ENCODE measurements at regions not wholly inside any gene's neighbourhood (a gene's known extent, or its start where the extent isn't known, plus 50 kb on each side); places are given as distances from the start of the nearest gene placed in this dataset.
"Not testable (repeated sequence)": the region's sequence is repeated elsewhere in the genome, so short reads cannot be mapped to it uniquely, and the experiment has no call there.

DNA sequence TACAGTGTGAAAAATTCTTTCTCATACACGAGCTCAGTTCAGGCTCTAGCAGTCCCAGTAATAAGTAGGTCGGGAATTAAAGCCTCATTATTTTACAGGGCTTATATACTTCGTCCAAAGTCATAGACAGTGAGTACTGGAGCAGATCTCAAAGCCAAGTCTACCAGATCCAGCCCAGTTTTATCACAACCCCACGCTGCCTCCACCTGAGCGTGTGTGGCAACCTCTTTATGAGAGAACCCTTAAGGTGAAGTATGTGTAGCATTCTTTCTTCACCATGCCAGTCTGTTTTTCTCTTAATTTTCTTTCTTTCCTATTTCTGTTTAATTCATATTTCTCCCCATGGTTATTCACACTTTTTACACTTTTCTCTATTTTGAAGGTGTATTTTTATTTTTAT lies 574.6 kb upstream of the ARPP21 start:
- DNase-seq, result no peak

DNA sequence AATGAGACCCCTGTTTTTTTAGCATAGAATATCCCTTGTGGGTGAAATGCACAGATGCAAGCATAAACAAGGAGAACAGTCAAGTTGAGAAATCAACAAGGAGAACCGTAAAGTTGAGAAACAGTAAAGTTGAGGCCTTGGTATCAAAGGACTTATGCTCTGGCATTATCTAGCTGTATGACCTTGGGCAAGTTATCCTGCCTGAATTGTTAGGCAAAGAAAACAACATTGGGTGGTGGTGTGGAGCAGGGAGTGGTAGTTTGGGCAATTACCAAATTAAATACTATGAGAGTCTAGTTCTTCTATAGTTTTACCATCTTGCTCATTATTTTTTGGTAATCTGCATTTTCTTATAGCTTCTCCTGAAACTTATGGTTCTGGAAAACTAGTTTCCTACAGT lies 573.4 kb upstream of the ARPP21 start:
- no peak for DNase-seq

DNA sequence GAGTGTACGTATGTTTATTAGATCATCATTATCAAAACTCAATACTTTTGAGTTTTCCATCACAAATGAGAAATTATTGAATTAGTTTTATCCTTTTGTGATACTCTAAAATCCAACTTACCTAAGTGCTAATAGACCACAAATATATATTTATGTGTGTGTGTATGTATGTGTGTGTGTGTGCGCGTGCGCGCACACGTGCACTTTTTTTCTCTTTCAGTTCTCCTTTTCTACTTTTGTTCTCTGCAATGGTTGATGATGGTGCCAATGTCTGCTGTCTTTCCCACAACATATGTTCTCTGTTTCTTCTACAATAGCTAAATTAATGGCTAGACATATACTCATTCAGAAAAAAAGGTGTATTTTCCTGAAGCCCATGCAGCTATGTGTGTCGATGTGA lies 571.6 kb upstream of the ARPP21 start:
- no peak for DNase-seq

DNA sequence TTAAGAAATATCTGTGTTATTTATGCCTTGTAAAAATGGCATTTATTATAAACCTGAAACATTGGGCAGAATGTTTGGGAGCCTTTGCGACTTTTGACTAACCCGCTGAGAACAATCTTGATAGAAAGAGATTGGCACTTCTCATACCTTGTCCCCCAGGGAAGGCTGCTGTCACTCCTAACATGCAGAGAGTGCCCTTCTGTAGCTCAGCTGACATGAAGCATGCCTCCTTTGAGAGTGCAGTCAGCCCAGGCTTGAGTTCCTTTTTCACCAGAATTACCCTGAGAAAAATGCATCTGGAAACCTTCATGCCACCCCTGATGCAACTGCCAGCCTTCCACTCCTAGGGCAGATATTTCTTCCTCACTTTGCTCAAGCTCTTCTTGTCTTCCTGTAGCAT lies 569.2 kb upstream of the ARPP21 start:
- no peak for DNase-seq

DNA sequence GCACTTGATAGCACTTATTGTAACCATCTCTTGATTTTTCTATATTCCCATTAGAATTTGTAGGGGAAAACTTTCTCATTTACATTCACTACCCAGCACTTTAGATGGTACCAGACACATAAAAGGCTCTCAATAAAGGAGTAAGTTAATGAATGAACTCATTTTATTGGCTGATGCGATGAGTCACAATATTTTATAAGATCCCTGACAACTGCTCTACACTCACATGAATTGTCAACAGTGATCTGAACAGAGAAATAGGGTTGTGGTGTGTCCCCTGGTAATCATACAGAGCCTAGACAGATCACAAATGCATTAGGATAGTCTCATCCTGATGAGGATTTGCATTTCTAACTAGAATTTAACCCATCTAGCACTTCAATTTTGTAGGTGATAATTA lies 567.6 kb upstream of the ARPP21 start:
- DNase-seq, result no peak

DNA sequence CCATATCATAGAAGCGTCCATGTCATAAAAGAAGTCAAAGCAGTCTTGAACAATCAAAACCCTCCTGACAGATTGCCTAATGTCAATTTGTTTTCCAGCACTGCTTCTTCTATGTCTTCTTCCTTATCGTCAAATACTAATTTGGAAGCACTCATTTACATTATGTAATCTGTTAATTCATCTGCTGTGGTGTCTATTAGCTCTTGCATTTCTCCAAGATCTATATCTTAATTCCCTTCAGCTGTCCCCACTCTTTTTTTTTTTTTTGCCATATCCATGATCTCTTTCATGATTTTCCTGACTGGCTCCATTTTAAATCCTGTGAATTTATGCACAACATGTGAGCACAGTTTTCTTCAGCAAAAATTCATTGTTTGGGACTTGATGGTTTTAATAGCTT lies 560.5 kb upstream of the ARPP21 start:
- DNase-seq, result no peak

DNA sequence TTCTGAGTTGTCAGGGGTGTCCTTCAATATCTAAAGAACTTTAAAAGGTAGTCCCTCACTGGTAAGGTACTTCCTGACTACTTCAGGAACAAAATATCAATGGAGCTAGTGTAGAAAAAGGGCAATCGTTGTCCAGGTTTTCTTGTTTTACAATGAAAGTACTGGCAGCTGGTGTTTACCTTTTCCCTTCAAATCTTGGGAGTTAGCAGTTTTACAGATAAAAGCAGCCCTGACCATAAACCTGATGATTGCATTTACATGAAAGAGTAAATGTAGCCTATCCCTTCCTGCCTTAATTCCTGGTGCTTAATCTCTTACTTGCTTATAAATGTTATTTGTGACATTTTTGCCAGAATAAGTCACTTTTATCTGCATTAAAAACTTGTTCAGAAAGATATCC lies 559.9 kb upstream of the ARPP21 start:
- DNase-seq, result no peak

DNA sequence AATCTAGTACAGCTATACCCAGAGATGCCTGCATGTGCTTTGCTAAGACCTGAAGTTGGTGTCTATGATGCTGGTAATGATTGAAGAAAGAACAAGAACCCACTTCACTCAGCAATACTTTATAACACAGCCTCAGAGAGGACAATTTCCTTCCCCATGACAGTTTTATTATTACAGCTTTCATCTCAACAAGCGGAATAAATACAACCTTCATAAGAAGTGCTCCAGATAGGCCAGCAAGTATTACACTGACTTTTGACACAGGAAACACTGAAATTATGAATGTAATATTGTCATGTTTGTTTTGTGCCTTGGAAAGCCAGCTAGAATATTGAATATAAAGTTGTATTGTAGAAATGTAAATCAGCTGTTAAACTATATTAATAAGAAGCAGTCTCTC lies 557.4 kb upstream of the ARPP21 start:
- DNase-seq, result no peak

DNA sequence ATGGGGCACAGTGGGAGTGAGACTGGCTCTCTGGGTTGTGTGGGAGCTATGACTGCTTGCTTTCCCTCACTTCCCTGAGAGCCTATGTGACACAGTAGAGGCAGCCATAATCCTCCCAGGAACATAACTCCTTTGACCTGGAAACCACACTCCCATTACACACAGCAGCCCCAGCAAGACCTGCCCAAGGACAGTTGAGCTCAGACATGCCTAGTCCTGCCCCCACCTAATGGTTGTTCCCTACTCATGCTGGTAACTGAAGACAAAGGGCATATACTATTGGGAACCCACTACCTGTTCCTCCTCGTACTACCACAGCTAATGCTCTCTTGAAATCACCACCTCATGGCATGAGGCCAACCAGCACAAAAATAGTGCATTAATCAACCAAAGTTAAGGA lies 550.4 kb upstream of the ARPP21 start:
- no peak for DNase-seq

DNA sequence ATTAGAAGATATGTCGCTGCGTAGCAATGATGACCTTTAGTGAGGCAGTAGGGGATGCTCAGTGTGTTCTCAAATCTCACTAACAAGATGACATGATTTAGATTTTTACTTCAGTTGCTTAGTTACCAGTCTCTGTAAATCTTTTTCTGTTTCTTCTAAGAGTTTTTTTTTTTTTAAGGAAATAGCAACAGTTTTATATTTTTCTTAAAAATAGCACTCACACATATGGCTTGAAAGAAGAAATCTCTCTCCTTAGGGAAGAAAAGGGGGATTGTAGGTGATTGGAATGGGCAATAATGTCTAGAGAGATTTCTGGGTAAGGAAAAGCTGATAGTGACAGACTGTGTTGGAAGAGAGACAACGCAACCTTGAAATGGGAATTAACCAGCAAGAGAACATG lies 524.6 kb upstream of the ARPP21 start:
- no peak for DNase-seq

DNA sequence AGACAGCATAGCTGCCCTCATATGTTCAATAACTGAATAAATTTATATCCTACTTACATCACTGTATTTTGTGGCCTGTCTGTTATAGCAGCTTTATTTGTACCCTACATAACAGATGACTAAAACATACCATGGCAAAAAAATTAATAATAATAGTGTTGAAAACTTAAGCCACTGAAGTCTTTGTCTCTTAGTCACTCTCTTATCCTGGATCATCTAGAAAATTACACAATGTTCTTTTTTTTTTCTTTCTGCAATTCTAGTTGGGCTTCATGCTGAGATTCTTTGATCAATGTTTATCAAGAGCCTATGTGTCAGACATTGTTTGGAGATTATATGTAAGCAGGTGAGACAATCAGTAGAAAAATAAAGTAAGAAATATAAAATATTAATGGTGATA lies 519.3 kb upstream of the ARPP21 start:
- DNase-seq, result no peak

DNA sequence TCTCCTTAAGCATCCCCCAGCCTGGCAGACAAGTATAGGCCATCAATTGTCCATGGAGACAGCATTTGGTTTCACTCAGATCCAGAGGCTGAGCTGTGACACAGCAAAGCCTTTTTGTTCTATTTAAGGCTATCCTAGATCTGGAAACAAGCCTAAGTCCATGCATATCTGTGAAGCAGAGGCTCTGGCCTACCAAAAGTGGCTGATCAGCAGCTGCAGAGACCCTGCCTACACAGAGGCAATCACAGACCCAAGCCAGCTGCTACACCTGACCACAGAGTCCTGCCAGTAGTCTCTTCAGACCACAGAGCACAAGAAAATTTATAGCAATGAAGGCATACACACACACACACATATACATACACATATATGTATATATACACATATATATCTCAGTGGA lies 501.7 kb upstream of the ARPP21 start:
- no peak for DNase-seq

DNA sequence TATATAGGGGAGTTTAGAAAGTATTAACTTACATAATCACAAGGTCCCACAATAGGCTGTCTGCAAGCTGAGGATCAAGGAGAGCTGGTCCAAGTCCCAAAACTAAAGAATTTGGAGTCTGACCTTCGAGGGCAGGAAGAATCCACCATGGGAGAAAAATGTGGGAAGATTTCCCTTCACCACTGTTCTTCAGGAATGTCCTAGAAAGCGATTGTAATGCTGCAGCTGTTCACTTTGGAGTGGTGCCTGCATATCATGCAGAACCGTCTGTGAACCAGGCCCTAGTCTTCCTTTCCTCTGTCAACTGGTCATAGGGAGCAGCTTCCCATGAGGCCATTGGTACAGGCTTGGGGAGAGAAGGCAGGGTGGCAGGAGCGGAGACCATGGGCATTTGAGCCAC lies 497.9 kb upstream of the ARPP21 start:
- DNase-seq, result no peak

DNA sequence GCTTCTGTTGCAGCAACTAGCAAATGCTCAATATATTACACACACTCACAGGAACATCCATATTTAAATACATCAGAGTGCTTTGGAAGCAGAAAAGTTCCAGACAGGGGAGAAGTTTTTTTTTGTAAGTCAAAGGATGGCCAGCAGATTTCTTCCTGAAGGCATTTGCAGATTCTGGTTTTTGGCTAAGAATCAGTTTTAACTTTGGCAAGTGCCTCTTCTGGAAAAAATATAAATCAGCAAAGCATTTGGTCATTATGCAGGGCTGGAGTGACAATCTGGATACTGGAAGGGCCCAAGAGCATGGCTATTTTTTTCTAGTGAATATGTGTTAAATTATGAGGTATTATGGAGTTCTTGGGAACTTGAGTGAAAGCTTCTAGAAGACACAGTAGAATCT lies 495.3 kb upstream of the ARPP21 start:
- DNase-seq, result no peak

DNA sequence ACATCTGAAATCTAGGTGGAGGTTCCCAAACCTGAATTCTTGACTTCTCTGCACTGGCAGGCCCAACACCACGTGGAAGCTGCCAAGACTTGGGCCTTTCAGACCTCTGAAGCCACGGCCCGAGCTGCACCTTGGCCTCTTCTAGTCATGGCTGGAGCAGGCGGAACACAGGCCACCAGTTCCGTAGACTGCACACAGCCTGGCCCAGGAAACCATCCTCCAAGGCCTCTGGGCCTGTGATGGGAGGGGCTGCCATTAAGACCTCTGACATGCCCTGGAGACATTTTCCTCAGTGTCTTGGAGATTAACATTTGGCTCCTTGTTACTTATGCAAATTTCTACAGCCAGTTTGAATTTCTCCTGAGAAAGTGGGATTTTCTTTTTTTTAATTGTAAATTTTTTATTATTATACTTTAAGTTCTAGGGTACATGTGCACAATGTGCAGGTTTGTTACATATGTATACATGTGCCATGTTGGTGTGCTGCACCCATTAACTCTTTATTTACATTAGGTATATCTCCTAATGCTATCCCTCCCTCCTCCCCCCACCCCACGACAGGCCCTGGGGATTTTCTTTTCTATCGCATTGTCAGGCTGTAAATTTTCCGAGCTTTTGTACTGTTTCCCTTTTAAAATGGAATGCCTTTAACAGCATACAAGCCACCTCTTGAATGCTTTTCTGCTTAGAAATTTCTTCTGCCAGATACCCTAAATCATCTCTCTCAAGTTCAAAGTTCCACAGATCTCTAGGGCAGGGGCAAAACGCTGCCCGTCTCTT lies 492.9 kb upstream of the ARPP21 start:
- not testable (repeated sequence) for DNase-seq

DNA sequence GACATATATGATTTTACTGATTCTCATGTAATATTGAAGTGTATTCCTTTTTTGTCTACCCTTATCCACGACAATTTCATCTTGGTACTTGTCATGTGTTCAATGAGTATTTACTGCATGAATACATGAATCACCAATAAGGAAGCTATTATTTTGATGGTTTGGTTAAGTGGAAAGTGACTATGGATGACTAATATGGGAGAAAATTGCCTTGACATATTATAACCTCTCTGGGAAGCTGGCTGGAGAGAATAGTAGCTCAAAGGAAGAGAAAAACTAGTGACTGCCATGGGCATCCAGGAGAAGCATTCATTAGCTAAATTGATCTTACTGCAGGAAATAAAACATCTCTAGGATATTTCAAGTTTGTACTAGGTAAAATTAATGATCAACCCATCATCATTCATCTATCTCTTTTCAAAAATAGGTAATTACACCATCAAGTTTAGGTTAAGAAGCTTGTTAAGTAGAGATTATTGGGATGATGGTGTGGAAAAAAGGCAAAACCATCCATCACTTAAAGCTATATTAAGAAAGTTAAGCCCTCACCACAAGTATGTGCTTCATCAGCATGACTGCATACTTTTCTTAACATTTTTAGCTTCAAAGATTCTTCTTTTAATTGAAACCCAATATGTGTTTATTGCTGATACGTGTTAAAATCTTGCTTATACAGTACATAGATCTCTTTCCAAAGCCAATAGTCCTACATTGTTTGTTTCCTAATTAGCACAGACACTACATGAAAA lies 455.2 kb upstream of the ARPP21 start:
- no peak for DNase-seq

DNA sequence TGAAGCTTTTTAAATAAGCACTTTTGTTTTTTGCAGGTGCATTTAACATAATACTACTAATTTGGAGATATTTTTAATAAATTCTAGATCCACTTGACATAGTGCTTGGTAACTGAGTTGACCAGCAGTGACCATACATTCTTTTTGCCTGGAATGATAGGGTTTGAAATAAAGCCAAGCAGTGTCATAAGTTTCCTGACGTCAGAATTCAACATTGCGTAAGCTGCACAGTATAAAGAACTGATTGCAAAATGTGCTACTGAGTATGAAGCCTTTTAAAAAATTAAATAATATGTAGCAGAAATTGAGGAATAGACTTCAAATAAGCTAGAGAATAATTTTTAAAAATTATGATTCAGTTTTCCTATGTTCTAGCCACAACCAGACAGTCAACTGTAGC lies 454.6 kb upstream of the ARPP21 start:
- DNase-seq, result no peak

DNA sequence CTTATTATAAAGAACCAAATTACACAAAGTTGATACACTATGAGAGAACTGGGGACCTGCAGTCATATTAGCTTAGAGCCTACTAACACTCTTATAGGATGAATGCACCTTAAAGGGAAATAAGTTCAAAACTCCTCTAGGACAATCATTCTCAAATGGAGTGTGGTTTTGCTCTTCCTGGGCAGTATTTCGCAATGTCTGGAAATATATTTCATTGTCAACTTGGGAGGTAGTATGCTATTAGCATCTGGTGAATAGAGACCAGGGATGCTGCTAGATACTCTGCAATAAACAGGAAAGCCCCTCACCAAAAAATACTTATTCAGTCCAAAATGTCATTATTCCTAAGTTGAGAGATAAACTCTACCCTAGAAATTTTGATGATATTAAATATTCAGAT lies 451.4 kb upstream of the ARPP21 start:
- DNase-seq, result no peak

DNA sequence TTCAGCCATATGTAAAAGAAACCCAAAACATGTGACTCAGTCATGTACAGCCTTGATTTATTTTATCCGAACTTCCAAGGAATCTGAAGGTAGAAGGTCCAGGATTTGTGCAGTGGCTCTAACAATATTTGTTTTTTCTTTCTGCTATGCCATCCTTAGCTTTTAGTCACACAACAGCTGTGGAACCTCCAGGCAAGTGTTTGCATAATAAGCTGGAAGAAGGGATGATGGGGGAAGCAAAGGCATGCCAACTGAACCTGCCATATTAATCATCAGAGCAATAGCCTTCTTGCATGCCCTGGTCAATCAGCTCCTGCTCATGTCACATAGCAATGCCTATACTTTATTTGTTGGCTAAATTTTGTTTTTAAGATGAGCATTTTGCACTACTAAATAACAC lies 444.7 kb upstream of the ARPP21 start:
- no peak for DNase-seq

DNA sequence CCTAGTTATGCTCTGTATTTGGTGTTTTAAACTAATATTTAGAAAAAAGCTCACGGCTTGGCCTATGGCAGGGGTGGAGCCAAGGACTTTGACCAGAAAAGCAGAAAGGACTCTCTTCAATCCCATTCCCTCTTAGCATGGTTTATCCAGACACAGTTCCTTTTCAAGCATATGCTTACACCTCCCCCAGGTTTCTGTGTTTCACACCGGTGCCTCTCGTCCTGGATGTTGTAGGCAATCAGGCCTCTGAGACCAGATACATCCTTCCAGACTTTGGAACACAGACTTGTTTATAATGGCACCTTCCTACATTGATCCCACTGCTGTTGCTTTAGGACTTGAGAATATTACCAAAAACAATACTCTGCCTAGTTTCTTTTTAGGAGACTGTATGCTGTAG lies 440.5 kb upstream of the ARPP21 start:
- no peak for DNase-seq

DNA sequence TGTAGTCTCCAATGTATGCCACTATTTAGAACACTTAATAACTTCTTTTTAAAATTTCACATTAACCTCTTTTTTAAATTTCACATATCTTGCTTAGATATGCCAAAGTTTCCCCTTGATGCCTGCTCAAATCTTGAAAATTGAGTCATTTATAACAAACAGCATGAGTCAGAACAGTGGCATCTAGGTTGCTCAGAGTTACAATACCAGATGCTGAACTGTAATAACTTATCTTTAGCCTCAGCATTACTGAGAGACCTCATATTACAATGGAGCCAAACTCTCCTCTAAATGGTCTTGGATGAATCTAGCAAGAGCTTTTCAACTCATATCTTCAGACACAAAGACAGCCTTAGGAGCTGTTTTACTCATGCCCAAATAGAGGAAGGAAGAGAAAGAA lies 439.3 kb upstream of the ARPP21 start:
- no peak for DNase-seq

DNA sequence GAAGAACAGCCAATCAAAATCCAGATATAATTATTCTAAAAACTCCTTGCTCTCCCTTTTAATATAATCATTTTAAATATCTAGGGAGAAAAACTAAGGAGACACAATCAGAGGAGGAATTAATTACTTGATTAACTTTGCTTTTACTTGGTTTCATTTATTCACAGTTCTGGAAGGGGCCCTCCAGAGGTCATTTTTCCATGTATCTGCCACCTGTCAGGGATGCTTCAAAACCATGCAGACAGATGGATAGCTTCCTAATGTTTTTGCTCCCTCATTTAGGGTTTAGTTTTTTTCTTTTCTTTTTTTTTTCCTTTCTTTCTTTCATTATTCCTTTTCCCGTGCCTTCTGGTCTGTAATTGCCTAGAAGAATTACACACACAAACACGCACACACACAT lies 438.1 kb upstream of the ARPP21 start:
- no peak for DNase-seq

DNA sequence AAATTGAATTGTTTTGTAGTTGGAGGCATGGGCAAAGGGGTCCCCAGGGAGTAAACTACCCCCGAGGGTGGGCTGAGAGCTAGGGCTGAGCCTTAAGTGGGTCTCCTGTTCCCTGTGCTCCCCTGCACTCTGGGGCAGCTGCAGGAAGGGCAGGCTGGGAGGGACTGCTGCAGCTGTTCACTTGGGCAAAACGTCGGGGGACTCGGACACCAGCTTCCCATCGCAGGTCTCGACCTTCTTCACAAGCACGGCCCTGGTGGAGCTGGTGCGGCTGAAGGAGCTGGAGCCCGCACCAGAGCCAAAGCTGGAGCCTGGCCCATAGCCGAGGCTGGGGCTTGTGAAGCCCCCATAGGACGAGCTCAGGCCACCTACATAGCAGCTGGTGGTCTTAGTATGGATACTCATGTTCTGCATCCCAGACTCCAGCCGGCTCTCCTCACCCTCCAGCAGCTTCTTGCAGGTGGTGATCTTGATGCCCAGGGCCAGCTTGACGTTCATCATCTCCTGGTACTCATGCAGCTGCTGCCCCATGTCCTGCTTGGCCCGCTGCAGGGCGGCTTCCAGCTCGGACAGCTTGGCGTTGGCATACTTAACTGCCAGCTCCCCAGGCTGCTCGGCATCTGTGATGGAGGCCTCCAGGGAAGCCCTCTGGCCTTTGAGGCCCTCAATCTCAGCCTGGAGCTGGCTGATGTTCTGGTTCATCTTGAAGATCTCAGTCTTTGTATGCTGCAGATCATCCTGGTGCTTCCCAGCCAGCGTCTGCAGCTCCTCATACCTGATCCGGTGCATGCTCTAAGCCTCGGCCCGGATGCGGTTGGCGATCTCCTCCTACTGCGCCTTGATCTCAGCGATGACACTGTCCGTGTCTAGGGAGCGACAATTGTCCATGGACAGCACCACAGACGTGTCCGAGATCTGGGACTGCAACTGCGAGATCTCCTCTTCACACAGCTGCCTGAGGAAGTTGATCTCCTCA lies 423.5 kb upstream of the ARPP21 start:
- DNase-seq, result no peak

All from 8988T (cell line).